Activated naive CD4-positive, alpha-beta T cell treated with Interleukin-2 at 50 U/mL for 16 hours (primary cell): ENCODE measurements at regions not wholly inside any gene's neighbourhood (a gene's known extent, or its start where the extent isn't known, plus 50 kb on each side); places are given as distances from the start of the nearest gene placed in this dataset.
"Not testable (repeated sequence)": the region's sequence is repeated elsewhere in the genome, so short reads cannot be mapped to it uniquely, and the experiment has no call there.

ENCODE experiments used
- DNase-seq: peaks from one replicate; pipeline ENCODE4 v3.0.0-alpha.2; 2020

- DNase-seq: no peak
Observed at GRCh38 chr21:17105932-17106331, 406.9 kb upstream of the CXADR start.

- DNase-seq: no peak
Observed at GRCh38 chr21:17114045-17114444, 398.8 kb upstream of the CXADR start.

GRCh38 chr21:17118638-17119384 lies 394.0 kb upstream of the CXADR start:
- no peak for DNase-seq

GRCh38 chr21:17119466-17120297 lies 393.2 kb upstream of the CXADR start:
- no peak for DNase-seq

GRCh38 chr21:17127395-17127794 lies 385.4 kb upstream of the CXADR start:
- DNase-seq: not testable (repeated sequence)

- no peak for DNase-seq
Observed at GRCh38 chr21:17128132-17128531, 384.7 kb upstream of the CXADR start.

GRCh38 chr21:17139159-17139558 lies 373.7 kb upstream of the CXADR start:
- DNase-seq: not testable (repeated sequence)

DNA sequence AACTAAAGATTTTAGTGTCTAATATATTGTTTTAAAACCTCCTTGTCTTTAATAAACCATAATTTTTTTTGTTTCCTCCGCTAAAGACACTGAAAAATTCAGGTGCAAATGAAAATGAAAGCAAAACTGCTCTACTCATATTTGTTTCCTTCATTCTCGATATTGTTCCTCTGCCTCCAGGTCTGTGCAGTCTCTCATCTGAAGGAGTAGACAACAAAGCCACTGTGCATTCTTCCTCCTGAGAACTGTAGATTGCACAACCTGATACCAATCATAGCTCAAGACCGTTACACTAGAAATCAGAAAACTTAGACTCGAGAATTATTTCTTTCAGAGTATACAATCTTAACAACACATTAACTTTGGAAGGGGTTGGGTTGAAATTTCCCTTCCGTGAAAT lies 373.1 kb upstream of the CXADR start:
- no peak for DNase-seq

- no peak for DNase-seq
Observed at GRCh38 chr21:17146426-17146825, 366.4 kb upstream of the CXADR start.

- DNase-seq: no peak
Observed at GRCh38 chr21:17159697-17160096, 353.1 kb upstream of the CXADR start.

- no peak for DNase-seq
Observed at GRCh38 chr21:17185674-17186073, 327.2 kb upstream of the CXADR start.

GRCh38 chr21:17189963-17190362 lies 322.9 kb upstream of the CXADR start:
- no peak for DNase-seq

DNA sequence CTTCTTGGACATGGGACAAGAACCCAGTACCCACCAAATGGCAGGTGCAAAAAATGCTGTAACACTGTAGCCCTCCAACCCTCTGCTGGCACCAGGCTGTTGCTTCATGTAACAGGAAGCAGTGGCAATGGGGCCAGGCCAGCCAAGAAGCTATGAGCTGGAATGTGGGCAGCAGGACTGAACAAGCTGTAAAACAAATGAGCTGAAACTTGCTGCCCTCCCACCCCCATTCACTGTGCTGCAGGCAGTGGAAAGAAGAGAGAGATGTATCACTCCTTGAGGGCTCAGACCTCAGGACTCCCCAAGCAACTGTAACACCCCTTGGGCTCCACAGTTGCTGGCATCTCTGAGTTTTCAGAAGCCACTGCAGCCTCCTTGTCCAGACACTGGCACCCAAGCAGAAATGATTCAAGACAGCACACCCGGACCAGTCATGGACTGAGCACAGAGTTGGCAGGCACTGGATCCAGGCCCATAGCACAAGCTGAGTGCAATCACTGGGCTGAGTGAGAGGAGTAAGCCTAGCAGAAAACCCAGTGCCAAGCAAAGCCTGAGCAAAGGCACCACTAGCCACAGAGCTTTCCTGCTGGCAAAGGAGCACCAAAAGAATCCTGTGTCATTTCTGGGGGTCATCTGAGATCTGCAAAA lies 321.4 kb upstream of the CXADR start:
- DNase-seq: no peak

GRCh38 chr21:17195351-17195750 lies 317.5 kb upstream of the CXADR start:
- DNase-seq: no peak

DNA sequence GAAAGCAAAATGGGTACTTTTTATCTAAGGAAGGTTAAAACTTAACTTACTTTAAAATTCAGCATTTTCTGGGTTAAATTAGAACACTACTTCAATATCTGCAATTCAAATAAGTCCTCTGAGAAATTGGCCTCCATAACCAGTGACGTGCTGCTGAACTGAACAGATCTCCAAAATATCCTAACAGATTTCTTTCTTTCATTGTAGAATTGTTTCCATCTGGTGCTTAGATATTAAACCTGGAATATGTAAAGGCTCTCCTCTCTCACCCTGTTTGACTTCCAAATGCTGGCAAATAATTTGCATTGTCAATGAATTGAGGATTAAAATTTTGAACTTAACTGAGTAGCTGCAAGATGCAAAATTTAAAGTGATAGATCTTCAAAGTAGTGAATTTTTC lies 316.9 kb upstream of the CXADR start:
- no peak for DNase-seq

DNA sequence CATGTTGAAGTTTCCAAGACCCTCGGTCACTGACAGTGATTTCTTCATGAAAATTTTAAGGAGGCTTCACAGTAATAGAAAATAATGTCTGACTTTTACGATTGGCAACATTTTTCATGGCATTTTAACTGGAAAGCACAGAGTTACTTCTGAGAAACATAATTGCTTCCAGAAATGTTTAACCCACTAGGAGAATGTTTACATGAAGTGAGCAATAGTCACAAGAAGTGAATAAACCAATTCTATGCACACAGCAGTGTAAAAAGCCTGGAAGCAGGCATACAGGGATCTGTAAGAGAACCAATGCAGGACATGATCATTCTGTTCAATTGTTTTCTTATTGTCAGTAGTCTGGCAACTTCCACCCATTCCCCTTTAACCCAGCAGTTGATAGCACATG lies 316.2 kb upstream of the CXADR start:
- no peak for DNase-seq

DNA sequence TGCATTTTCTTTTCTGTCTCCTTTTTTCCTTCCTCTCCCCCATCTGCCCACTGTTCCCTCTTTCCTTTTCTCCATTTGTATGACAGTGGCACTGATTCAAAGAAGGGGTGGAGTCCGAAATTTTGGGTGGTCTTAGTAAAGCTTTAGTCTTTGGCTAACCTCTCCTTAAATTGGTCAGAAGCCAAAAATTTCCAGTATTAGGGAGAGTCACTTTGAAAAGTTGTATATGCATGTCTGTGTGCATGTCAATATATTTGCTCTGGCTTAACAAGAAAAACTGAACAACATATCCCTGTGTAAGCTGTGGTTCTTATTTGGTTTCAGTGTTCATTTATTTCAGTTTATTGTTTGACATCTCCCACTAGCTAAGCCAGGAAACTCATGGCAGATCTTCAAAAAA lies 314.8 kb upstream of the CXADR start:
- no peak for DNase-seq

- no peak for DNase-seq
Observed at GRCh38 chr21:17200250-17200649, 312.6 kb upstream of the CXADR start.

DNA sequence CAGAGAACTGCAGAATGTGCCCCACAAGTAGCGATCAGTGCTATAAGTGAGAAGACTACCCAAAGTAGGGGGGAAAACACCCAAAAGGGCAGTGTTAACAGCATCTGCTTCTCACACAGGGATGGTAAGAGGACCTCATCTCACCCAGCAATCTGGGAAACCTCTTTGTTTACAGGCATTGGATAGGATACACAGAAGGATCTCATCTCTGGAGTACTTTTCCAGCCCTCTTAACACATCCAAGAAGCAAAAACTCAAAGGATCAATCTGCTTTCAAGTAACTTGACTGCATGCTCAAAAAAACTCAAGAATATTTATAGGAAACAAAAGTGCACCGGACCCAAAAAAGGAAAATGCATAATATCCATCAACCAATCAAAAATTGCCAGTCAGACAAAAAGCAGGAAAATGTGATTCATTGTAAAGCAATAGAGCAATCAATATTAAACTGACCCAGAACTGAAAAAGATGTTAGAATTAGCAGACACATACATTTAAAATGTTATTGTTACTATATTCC lies 311.0 kb upstream of the CXADR start:
- DNase-seq: no peak

GRCh38 chr21:17214801-17215200 lies 298.0 kb upstream of the CXADR start:
- no peak for DNase-seq

DNA sequence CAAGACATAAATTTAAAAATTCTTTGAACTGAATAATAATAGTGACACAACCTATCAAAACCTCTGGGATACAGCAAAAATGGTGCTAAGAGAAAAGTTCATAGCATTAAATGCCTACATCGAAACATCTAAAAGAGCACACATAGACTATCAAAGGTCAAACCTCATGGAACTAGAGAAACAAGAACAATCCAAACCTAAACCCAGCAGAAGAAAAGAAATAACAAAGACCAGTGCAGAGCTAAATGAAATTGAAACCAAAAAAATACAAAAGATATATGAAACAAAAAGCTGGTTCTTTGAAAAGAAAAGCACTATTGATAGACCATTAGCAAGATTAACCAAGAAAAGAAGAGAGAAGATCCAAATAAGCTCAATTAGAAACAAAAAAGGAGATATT lies 293.8 kb upstream of the CXADR start:
- not testable (repeated sequence) for DNase-seq

- DNase-seq: no peak
Observed at GRCh38 chr21:17231124-17231523, 281.7 kb upstream of the CXADR start.

DNA sequence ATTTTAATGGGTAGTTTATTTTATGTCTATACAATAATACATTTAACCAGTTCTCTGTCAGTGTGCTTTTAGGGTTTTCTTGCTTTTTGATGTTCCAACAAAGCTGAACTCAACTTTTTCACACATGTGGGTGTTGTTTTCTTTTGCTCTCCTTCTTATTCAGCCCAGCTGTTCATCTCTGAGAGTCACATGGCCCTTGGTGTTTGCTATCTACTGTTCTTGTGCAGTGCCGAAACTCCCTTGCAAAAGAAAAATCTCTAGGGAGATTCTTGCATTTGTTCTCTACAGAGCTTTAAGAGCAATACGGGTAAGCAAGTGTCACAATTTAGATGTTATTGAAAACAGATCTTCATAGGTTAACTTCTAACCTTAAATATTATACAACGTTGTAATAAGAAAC lies 281.1 kb upstream of the CXADR start:
- DNase-seq: no peak

- no peak for DNase-seq
Observed at GRCh38 chr21:17238468-17238867, 274.4 kb upstream of the CXADR start.
